HL-60 (cell line): ENCODE measurements at regions not wholly inside any gene's neighbourhood (a gene's known extent, or its start where the extent isn't known, plus 50 kb on each side); places are given as distances from the start of the nearest gene placed in this dataset.

Experiments
- DNase-seq, 2 experiments: peaks; one replicate each; pipeline ENCODE4 v3.0.0-alpha.2; 2010 to 2020; ENCODE audit warnings: low read depth in 1 of 2, low spot score in 1 of 2
- H3K27ac ChIP-seq: fragments of 250-450 bp; sonication (Bioruptor Pico); replicated peaks from 2 replicates; pipeline ENCODE4 v1.5.1; 2020; ENCODE audit warnings: mild to moderate bottlenecking, moderate library complexity
- H3K27me3 ChIP-seq: fragments of 250-450 bp; sonication (Bioruptor Pico); 2 replicates; pipeline ENCODE4 v1.5.1; 2021; ENCODE audit warnings: mild to moderate bottlenecking, moderate library complexity; ENCODE audit not compliant: insufficient read depth, poor library complexity, severe bottlenecking
- H3K4me3 ChIP-seq: replicated peaks from 2 replicates; pipeline ENCODE4 v1.5.1; 2011; ENCODE audit warnings: mild to moderate bottlenecking, control low read depth, low read length; ENCODE audit not compliant: insufficient read depth
- CTCF ChIP-seq: IDR thresholded peaks from one replicate; pipeline ENCODE4 v1.5.1; 2011; ENCODE audit warnings: low read length, control low read depth, inconsistent platforms; ENCODE audit not compliant: insufficient read depth
- GABPA ChIP-seq: IDR thresholded peaks from 2 replicates; pipeline ENCODE4 v1.6.1; 2012; ENCODE audit warnings: low read depth
- POLR2AphosphoS5 ChIP-seq: IDR thresholded peaks from 2 replicates; pipeline ENCODE4 v1.6.1; 2012; ENCODE audit warnings: low read depth
- SPI1 ChIP-seq: IDR thresholded peaks from 2 replicates; pipeline ENCODE4 v1.6.1; 2012; ENCODE audit warnings: low read depth, mild to moderate bottlenecking, borderline replicate concordance
- TF ChIP-seq, protein P1 (sequence below): IDR thresholded peaks from 2 replicates; pipeline ENCODE4 v1.6.1; 2012; ENCODE audit warnings: low read depth; ENCODE audit not compliant: insufficient replicate concordance

DNA sequence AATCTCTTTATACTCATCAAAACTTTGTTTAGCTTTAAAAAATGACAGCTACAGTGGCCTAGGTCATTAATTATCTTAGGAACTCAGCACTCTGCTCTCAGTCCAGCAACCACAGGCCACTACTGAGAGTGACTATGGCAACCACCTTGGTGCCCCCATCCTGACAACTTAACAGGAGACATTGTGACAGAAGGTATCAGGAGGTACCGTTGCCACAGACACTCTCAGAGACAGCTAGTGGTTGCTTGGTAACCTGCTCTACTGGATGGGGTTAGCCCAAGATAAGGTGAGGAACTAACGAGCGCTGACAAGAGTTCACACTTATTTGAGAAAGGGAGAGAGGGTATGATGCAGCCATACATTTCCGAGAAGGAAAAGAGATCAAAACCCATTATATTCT is 76.1 kb upstream of the TFAP2D start:
- no peaks in the 10 kb centered on the region for H3K27me3 ChIP-seq
- no peak overlapping the region for H3K27ac ChIP-seq
- no peak for TF ChIP-seq CTCF
- TF ChIP-seq, protein P1, sequence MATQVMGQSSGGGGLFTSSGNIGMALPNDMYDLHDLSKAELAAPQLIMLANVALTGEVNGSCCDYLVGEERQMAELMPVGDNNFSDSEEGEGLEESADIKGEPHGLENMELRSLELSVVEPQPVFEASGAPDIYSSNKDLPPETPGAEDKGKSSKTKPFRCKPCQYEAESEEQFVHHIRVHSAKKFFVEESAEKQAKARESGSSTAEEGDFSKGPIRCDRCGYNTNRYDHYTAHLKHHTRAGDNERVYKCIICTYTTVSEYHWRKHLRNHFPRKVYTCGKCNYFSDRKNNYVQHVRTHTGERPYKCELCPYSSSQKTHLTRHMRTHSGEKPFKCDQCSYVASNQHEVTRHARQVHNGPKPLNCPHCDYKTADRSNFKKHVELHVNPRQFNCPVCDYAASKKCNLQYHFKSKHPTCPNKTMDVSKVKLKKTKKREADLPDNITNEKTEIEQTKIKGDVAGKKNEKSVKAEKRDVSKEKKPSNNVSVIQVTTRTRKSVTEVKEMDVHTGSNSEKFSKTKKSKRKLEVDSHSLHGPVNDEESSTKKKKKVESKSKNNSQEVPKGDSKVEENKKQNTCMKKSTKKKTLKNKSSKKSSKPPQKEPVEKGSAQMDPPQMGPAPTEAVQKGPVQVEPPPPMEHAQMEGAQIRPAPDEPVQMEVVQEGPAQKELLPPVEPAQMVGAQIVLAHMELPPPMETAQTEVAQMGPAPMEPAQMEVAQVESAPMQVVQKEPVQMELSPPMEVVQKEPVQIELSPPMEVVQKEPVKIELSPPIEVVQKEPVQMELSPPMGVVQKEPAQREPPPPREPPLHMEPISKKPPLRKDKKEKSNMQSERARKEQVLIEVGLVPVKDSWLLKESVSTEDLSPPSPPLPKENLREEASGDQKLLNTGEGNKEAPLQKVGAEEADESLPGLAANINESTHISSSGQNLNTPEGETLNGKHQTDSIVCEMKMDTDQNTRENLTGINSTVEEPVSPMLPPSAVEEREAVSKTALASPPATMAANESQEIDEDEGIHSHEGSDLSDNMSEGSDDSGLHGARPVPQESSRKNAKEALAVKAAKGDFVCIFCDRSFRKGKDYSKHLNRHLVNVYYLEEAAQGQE: no peak
- TF ChIP-seq GABPA: no peak
- no peak for TF ChIP-seq SPI1
- no peak for TF ChIP-seq POLR2AphosphoS5
- no peak for DNase-seq
- H3K4me3 ChIP-seq: no peak overlapping the region

GRCh38 chr6:50649086-50649485 is 64.2 kb upstream of the TFAP2D start:
- TF ChIP-seq CTCF (no peak), SPI1 (no peak), POLR2AphosphoS5 (no peak), GABPA (no peak)
- TF ChIP-seq, protein P1: no peak
- Histone ChIP-seq H3K27me3 (no peaks in the 10 kb centered on the region), H3K4me3 (no peak overlapping the region), H3K27ac (no peak overlapping the region)
- DNase-seq: no peak

DNA sequence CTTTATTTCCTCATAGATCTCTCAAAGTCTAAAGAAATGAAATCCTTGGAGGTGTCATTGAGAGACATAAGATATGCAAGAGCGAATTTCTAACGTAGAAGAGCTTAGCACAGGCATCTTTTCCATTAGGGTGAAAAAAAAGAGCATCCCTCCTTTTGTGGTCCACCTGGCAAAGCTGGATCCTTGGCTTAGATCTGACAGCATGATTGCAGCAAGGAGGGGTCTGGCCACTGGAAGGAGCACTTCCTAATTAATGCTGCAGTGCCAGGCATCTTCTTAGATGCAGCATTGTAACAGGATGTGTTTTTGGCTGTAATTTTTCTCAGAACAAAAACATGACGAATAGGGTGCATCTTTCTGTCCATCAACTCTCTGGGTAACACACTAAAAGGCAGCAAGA is 60.1 kb upstream of the TFAP2D start:
- no peak overlapping the region for H3K27ac ChIP-seq
- H3K27me3 ChIP-seq: no peaks in the 10 kb centered on the region
- TF ChIP-seq, protein P1: no peak
- TF ChIP-seq GABPA (no peak), POLR2AphosphoS5 (no peak), SPI1 (no peak), CTCF (no peak)
- DNase-seq: no peak
- H3K4me3 ChIP-seq: no peak overlapping the region
